H9 (cell line): ENCODE measurements at regions not wholly inside any gene's neighbourhood (a gene's known extent, or its start where the extent isn't known, plus 50 kb on each side); places are given as distances from the start of the nearest gene placed in this dataset.

ENCODE experiments used
- DNase-seq: peaks from one replicate; pipeline ENCODE4 v3.0.0-alpha.2; 2017
- H2AFZ ChIP-seq: one replicate; pipeline ENCODE4 v1.6.1; 2013; ENCODE audit warnings: mild to moderate bottlenecking, low read length, control low read depth, moderate library complexity
- H2AK5ac ChIP-seq: 2 replicates; pipeline ENCODE4 v1.6.1; 2013; ENCODE audit warnings: low read length, control low read depth, mixed read lengths; ENCODE audit not compliant: insufficient read length
- H2BK120ac ChIP-seq: one replicate; pipeline ENCODE4 v1.6.1; 2013; ENCODE audit warnings: low read depth, mild to moderate bottlenecking, low read length, control low read depth, inconsistent platforms; ENCODE audit not compliant: poor library complexity, severe bottlenecking
- H2BK12ac ChIP-seq: 2 replicates; pipeline ENCODE4 v1.6.1; 2013; ENCODE audit warnings: low read length, control low read depth, mixed read lengths, low read depth; ENCODE audit not compliant: insufficient read length
- H2BK15ac ChIP-seq: 2 replicates; pipeline ENCODE4 v1.6.1; 2013; ENCODE audit warnings: low read depth, low read length, control low read depth
- H2BK20ac ChIP-seq: one replicate; pipeline ENCODE4 v1.6.1; 2013; ENCODE audit warnings: low read depth, mild to moderate bottlenecking, low read length, control low read depth, inconsistent platforms; ENCODE audit not compliant: poor library complexity, severe bottlenecking
- H2BK5ac ChIP-seq: 2 replicates; pipeline ENCODE4 v1.6.1; 2013; ENCODE audit warnings: low read length, control low read depth, mixed read lengths; ENCODE audit not compliant: insufficient read length
- H3K14ac ChIP-seq: 2 replicates; pipeline ENCODE4 v1.6.1; 2013; ENCODE audit warnings: low read length, control low read depth; ENCODE audit not compliant: insufficient read depth
- H3K18ac ChIP-seq: 2 replicates; pipeline ENCODE4 v1.6.1; 2013; ENCODE audit warnings: low read depth, mild to moderate bottlenecking, mixed read lengths, low read length, control low read depth; ENCODE audit not compliant: insufficient read length
- H3K23ac ChIP-seq: 2 replicates; pipeline ENCODE4 v1.6.1; 2013; ENCODE audit warnings: low read length, control low read depth, mixed read lengths, low read depth; ENCODE audit not compliant: insufficient read length
- H3K23me2 ChIP-seq: 2 replicates; pipeline ENCODE4 v1.6.1; 2013; ENCODE audit warnings: low read depth, mild to moderate bottlenecking, mixed read lengths, low read length, control low read depth; ENCODE audit not compliant: insufficient read length, poor library complexity, severe bottlenecking
- H3K27ac ChIP-seq: 2 replicates; pipeline ENCODE4 v1.5.1; 2013; ENCODE audit warnings: low read length, control low read depth, mixed read lengths, low read depth; ENCODE audit not compliant: insufficient read length
- H3K27me3 ChIP-seq: 2 replicates; pipeline ENCODE4 v1.6.1; 2013; ENCODE audit warnings: low read length, control low read depth, inconsistent platforms; ENCODE audit not compliant: insufficient read depth
- H3K4ac ChIP-seq: 2 replicates; pipeline ENCODE4 v1.6.1; 2013; ENCODE audit warnings: low read depth, mild to moderate bottlenecking, control low read depth, inconsistent platforms, low read length, moderate library complexity
- H3K4me1 ChIP-seq: 2 replicates; pipeline ENCODE4 v1.6.1; 2013; ENCODE audit warnings: low read length, control low read depth, inconsistent platforms; ENCODE audit not compliant: insufficient read depth
- H3K4me2 ChIP-seq: 2 replicates; pipeline ENCODE4 v1.6.1; 2013; ENCODE audit warnings: low read length, control low read depth, mixed read lengths; ENCODE audit not compliant: insufficient read length, insufficient read depth
- H3K56ac ChIP-seq: 2 replicates; pipeline ENCODE4 v1.6.1; 2013; ENCODE audit warnings: low read depth, mild to moderate bottlenecking, mixed read lengths, low read length, control low read depth; ENCODE audit not compliant: insufficient read length
- H3K79me1 ChIP-seq: 2 replicates; pipeline ENCODE4 v1.6.1; 2013; ENCODE audit warnings: low read depth, mild to moderate bottlenecking, moderate library complexity, low read length, control low read depth, inconsistent platforms; ENCODE audit not compliant: insufficient read depth, poor library complexity, severe bottlenecking
- H3K79me2 ChIP-seq: 2 replicates; pipeline ENCODE4 v1.6.1; 2013; ENCODE audit warnings: low read length, control low read depth, inconsistent platforms; ENCODE audit not compliant: insufficient read depth
- H3K9ac ChIP-seq: 2 replicates; pipeline ENCODE4 v1.6.1; 2013; ENCODE audit warnings: low read length, control low read depth, mixed read lengths; ENCODE audit not compliant: insufficient read length; ENCODE audit errors: extremely low read depth
- H3K9me3 ChIP-seq: one replicate; pipeline ENCODE4 v1.6.1; 2013; ENCODE audit warnings: low read depth, low read length, inconsistent platforms; ENCODE audit not compliant: control insufficient read depth
- H3T11ph ChIP-seq: one replicate; pipeline ENCODE4 v1.6.1; 2013; ENCODE audit warnings: mild to moderate bottlenecking, low read length, control low read depth, inconsistent platforms
- H4K20me1 ChIP-seq: one replicate; pipeline ENCODE4 v1.6.1; 2013; ENCODE audit not compliant: control insufficient read depth, insufficient read length, insufficient read depth
- H4K5ac ChIP-seq: 2 replicates; pipeline ENCODE4 v1.6.1; 2013; ENCODE audit warnings: low read depth, mild to moderate bottlenecking, mixed read lengths, low read length, control low read depth; ENCODE audit not compliant: insufficient read length
- H4K8ac ChIP-seq: replicated peaks from 2 replicates; pipeline ENCODE4 v1.6.1; 2013; ENCODE audit warnings: low read length, control low read depth, mixed read lengths, low read depth; ENCODE audit not compliant: insufficient read length
- H4K91ac ChIP-seq: 2 replicates; pipeline ENCODE4 v1.6.1; 2013; ENCODE audit warnings: low read depth, mild to moderate bottlenecking, moderate library complexity, mixed read lengths, low read length, control low read depth; ENCODE audit not compliant: insufficient read length
- H3K27ac Mint-ChIP-seq, 3 experiments: 2 replicates in 2 of 3; 3 replicates in 1 of 3; pipeline ENCODE4 v1.8.0; 2020 to 2021; ENCODE audit warnings: mixed read lengths in 3 of 3, mild to moderate bottlenecking in 1 of 3, moderate library complexity in 1 of 3
- H3K27me3 Mint-ChIP-seq: 2 replicates; pipeline ENCODE4 v1.8.0; 2021; ENCODE audit warnings: low read depth, mild to moderate bottlenecking, moderate library complexity, mixed read lengths
- H3K36me3 Mint-ChIP-seq, 3 experiments: 2 replicates in 2 of 3; 3 replicates in 1 of 3; pipeline ENCODE4 v1.8.0; 2020 to 2021; ENCODE audit warnings: low read depth in 3 of 3, mixed read lengths in 3 of 3; ENCODE audit not compliant: insufficient read depth in 1 of 3
- H3K4me1 Mint-ChIP-seq, 2 experiments: 2 replicates each; pipeline ENCODE4 v1.8.0; 2020; ENCODE audit warnings: mixed read lengths in 2 of 2
- H3K4me3 Mint-ChIP-seq, 2 experiments: 2 replicates in 1 of 2; 3 replicates in 1 of 2; pipeline ENCODE4 v1.8.0; 2020 to 2021; ENCODE audit warnings: mild to moderate bottlenecking in 2 of 2, mixed read lengths in 2 of 2, moderate library complexity in 1 of 2
- H3K9me3 Mint-ChIP-seq, 2 experiments: 2 replicates in 1 of 2; 3 replicates in 1 of 2; pipeline ENCODE4 v1.8.0; 2020; ENCODE audit warnings: mild to moderate bottlenecking in 2 of 2, mixed read lengths in 2 of 2, moderate library complexity in 1 of 2
- WGBS: extraction: QIAGEN DNeasy Blood & Tissue Kit; methylation state at CpG from one replicate; pipeline ENCODE4 v1.1.7; 2013; ENCODE audit warnings: missing lambda C conversion rate, low lambda C conversion rate, mixed read lengths; ENCODE audit not compliant: insufficient read length; ENCODE audit errors: extremely low coverage; 5-methylcytosine and 5-hydroxymethylcytosine counted together
- TF ChIP-seq, protein P1 (sequence below): fragments of 200-600 bp; sonication (generic); conservative IDR thresholded peaks from 3 replicates; pipeline ENCODE4 v1.8.0; 2021; ENCODE audit warnings: antibody characterized with exemption, mild to moderate bottlenecking

DNA sequence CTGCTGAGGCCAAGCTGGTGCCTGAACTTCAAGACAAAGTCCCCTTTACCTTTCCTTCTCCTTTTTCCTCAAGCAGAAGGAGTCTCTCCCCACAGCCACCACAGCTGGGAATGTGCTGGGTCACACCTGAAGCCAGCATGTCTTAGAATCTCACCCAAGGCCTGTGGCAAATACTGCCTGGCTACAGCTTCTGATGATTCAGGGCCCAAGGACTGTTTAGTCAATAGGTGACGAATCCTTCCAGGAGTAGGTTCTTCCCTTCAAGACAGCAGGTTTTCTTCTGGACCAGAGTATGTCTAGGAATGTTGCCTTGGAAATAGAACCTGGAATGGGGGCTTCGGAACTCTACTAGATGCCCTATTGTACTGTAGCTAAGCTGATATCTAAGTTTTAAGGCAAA, 374.6 kb downstream of the KIF20B start:
- Histone ChIP-seq H3K23me2 (no peaks in the 10 kb centered on the region), H3K14ac (no peak overlapping the region), H2BK12ac (no peak overlapping the region), H2AFZ (no peak overlapping the region), H3K4me2 (no peak overlapping the region), H3T11ph (no peak overlapping the region), H3K56ac (no peak overlapping the region), H3K27ac (no peak overlapping the region), H2AK5ac (no peak overlapping the region), H3K9me3 (peaks cover 66% of the 10 kb centered on the region), H2BK5ac (no peak overlapping the region), H3K79me1 (no peaks in the 10 kb centered on the region), H4K91ac (no peak overlapping the region), H2BK15ac (no peak overlapping the region), H4K5ac (no peak overlapping the region), H4K20me1 (no peaks in the 10 kb centered on the region), H3K79me2 (no peaks in the 10 kb centered on the region), H3K9ac (no peak overlapping the region), H3K18ac (no peak overlapping the region), H2BK20ac (no peak overlapping the region), H3K27me3 (no peaks in the 10 kb centered on the region), H3K4me1 (no peaks in the 10 kb centered on the region), H2BK120ac (no peak overlapping the region), H4K8ac (no peak overlapping the region), H3K4ac (no peak overlapping the region), H3K23ac (no peak overlapping the region)
- WGBS, result no CpG with 5 or more reads among the region's 2 CpGs
- Mint-ChIP-seq H3K4me3 (no peak overlapping the region), H3K9me3 (peaks cover 34 to 57% of the 10 kb centered on the region in 2 experiments), H3K27ac (no peak overlapping the region), H3K4me1 (peaks cover 3 to 23% of the 10 kb centered on the region in 2 experiments), H3K27me3 (peaks cover 2% of the 10 kb centered on the region; the same call in 1 of the 2 replicates), H3K36me3 (peaks cover 57 to 82% (median 59%) of the 10 kb centered on the region in 3 experiments)
- TF ChIP-seq, protein P1, sequence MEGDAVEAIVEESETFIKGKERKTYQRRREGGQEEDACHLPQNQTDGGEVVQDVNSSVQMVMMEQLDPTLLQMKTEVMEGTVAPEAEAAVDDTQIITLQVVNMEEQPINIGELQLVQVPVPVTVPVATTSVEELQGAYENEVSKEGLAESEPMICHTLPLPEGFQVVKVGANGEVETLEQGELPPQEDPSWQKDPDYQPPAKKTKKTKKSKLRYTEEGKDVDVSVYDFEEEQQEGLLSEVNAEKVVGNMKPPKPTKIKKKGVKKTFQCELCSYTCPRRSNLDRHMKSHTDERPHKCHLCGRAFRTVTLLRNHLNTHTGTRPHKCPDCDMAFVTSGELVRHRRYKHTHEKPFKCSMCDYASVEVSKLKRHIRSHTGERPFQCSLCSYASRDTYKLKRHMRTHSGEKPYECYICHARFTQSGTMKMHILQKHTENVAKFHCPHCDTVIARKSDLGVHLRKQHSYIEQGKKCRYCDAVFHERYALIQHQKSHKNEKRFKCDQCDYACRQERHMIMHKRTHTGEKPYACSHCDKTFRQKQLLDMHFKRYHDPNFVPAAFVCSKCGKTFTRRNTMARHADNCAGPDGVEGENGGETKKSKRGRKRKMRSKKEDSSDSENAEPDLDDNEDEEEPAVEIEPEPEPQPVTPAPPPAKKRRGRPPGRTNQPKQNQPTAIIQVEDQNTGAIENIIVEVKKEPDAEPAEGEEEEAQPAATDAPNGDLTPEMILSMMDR, result no peak
- DNase-seq, result no peak
